BJ (cell line): ENCODE measurements at regions not wholly inside any gene's neighbourhood (a gene's known extent, or its start where the extent isn't known, plus 50 kb on each side); places are given as distances from the start of the nearest gene placed in this dataset.
"Not testable (repeated sequence)": the region's sequence is repeated elsewhere in the genome, so short reads cannot be mapped to it uniquely, and the experiment has no call there.

ENCODE experiments used
- CTCF ChIA-PET: fragments of 350-600 bp; formaldehyde crosslinking; extraction: SDS; loops from one replicate; lab custom pipeline; 2021; ENCODE audit warnings: antibody characterized with exemption, inconsistent platforms; lab: Yijun Ruan, JAX
- POLR2A ChIA-PET: fragments of 300-600 bp; sonication (Branson Sonifier 250); formaldehyde crosslinking; extraction: SDS; loops from one replicate; lab custom pipeline; 2021; ENCODE audit warnings: antibody characterized with exemption; lab: Charles Lee
- DNase-seq: peaks from one replicate; pipeline ENCODE4 v3.0.0-alpha.2; 2011; ENCODE audit warnings: low read depth
- H3K27me3 ChIP-seq: 2 replicates; pipeline ENCODE4 v1.6.0; 2011; ENCODE audit warnings: low read length; ENCODE audit not compliant: control insufficient read depth, insufficient read depth
- H3K36me3 ChIP-seq: 2 replicates; pipeline ENCODE4 v1.5.1; 2011; ENCODE audit warnings: low read length; ENCODE audit not compliant: control insufficient read depth, insufficient read depth
- H3K4me3 ChIP-seq: 2 replicates; pipeline ENCODE4 v1.5.1; 2011; ENCODE audit warnings: low read depth, mild to moderate bottlenecking, control low read depth, low read length
- TF ChIP-seq, protein P1 (sequence below): IDR thresholded peaks from 2 replicates; pipeline ENCODE4 v1.5.1; 2011; ENCODE audit warnings: low read depth, mild to moderate bottlenecking, control low read depth, inconsistent platforms, low read length, moderate library complexity; ENCODE audit not compliant: insufficient read depth

DNA sequence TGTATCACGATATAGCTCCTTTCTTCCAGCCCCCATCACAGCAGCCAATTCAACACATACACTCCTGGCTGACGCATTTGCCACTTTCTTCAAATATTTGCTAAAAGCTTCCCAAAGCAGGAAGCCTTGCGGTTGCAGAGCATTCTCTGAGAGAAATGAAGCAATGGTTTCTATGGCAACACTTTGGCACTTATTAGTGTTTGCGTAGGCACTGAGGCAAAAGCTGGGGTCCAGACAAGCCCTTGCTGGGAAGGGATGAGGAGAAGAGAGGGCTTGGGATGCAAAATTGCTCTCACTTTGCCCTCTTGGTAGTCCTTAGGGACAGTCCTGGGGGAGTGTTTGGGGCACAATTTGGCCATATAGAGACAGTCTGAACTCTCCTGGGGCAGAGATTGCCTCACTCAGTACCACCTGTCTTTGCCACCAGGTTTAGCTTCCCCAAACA, 55.0 kb upstream of the PAK3 start:
- Histone ChIP-seq H3K27me3 (no peaks in the 10 kb centered on the region), H3K4me3 (no peak overlapping the region), H3K36me3 (no peaks in the 10 kb centered on the region)
- peak; percentile 5 for DNase-seq
- TF ChIP-seq, protein P1, sequence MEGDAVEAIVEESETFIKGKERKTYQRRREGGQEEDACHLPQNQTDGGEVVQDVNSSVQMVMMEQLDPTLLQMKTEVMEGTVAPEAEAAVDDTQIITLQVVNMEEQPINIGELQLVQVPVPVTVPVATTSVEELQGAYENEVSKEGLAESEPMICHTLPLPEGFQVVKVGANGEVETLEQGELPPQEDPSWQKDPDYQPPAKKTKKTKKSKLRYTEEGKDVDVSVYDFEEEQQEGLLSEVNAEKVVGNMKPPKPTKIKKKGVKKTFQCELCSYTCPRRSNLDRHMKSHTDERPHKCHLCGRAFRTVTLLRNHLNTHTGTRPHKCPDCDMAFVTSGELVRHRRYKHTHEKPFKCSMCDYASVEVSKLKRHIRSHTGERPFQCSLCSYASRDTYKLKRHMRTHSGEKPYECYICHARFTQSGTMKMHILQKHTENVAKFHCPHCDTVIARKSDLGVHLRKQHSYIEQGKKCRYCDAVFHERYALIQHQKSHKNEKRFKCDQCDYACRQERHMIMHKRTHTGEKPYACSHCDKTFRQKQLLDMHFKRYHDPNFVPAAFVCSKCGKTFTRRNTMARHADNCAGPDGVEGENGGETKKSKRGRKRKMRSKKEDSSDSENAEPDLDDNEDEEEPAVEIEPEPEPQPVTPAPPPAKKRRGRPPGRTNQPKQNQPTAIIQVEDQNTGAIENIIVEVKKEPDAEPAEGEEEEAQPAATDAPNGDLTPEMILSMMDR = no peak
- ChIA-PET POLR2A (no interaction called here), CTCF (no interaction called here)

- ChIA-PET POLR2A (no interaction called here), CTCF (no interaction called here)
- no peak for DNase-seq
- Histone ChIP-seq H3K36me3 (no peaks in the 10 kb centered on the region), H3K4me3 (no peak overlapping the region), H3K27me3 (no peaks in the 10 kb centered on the region)
- TF ChIP-seq, protein P1 = no peak
Observed at GRCh38 chrX:111040377-111041017, 55.5 kb upstream of the PAK3 start.

DNA sequence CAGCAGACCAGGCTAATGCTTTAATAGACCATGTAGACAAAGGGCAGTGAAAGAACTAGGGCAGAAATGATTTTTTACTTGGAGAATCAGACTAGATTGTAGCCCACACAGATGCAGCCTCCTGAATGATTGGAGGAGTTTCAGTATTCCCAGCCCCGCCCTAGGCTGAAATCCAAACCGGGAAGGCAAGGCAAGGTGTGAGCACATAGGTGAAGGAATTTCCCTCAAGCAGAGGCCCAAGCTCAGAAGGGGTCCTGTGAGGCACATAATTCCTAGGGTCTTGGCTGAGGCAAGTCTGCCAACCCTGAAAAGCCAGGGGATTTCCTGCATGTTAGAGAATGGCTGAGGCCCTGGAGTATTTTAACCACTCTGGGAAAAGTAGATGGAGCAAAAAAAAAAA, 56.4 kb upstream of the PAK3 start:
- no peak for DNase-seq
- TF ChIP-seq, protein P1 = no peak
- Histone ChIP-seq H3K4me3 (no peak overlapping the region), H3K27me3 (no peaks in the 10 kb centered on the region), H3K36me3 (no peaks in the 10 kb centered on the region)
- POLR2A ChIA-PET = no interaction called here
- CTCF ChIA-PET = interaction anchor here (0.8 kb wide), 1 partner anchor 116 kb away, joined by 3 read pairs; no protein-coding TSS in a partner anchor

- ChIA-PET POLR2A (no interaction called here), CTCF (no interaction called here)
- Histone ChIP-seq H3K27me3 (no peaks in the 10 kb centered on the region), H3K36me3 (no peaks in the 10 kb centered on the region), H3K4me3 (no peak overlapping the region)
- TF ChIP-seq, protein P1 = no peak
- no peak for DNase-seq
Observed at GRCh38 chrX:111035991-111036390, 60.0 kb upstream of the PAK3 start.

DNA sequence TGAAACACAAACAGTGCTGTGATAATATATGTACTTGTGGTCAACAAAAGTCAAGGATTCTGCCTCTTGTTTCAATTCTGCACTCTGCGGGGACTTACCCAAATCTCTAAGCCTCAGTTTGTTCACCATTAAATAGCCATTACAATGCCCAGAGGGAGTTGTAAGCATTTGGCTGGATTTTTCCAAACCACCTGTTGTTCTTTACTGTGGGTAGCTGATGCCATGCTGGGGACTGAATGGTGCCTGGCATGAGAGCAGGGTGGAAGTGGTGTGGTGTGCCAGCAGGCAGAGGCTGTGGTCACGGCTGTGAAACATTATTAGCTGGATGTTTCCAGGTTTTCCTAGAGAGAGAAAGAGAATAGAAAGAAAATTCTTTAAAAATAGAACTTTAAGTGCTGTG, 60.7 kb upstream of the PAK3 start:
- Histone ChIP-seq H3K36me3 (no peaks in the 10 kb centered on the region), H3K27me3 (no peaks in the 10 kb centered on the region), H3K4me3 (no peak overlapping the region)
- ChIA-PET CTCF (no interaction called here), POLR2A (no interaction called here)
- TF ChIP-seq, protein P1 = no peak
- no peak for DNase-seq

DNA sequence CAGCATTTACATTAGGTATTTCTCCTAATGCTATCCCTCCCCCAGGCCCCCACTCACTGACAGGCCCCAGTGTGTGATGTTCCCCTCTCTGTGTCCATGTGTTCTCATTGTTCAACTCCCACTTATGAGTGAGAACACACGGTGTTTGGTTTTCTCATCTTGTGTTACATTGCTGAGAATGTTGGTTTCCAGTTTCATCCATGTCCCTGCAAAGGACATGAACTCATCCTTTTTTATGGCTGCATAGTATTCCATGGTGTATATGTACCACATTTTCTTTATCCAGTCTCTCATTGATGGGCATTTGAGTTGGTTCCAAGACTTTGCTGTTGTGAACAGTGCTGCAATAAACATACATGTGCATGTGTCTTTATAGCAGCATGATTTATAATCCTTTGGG, 73.0 kb upstream of the PAK3 start:
- H3K36me3 ChIP-seq, POLR2A ChIA-PET, DNase-seq, CTCF ChIA-PET, H3K4me3 ChIP-seq, H3K27me3 ChIP-seq: not testable (repeated sequence)
